Kidney (tissue), 13 donors: ENCODE measurements at regions not wholly inside any gene's neighbourhood (a gene's known extent, or its start where the extent isn't known, plus 50 kb on each side); places are given as distances from the start of the nearest gene placed in this dataset.

Experiments used
- DNase-seq, 5 donors: peaks; one replicate each; pipeline ENCODE4 v3.0.0-alpha.2; 2013 to 2020
- FAIRE-seq: peaks from 2 replicates; lab custom pipeline; 2012; peaks lifted over from hg19 to GRCh38; lab: Jason Lieb, UNC
- H3K27ac ChIP-seq, 2 donors: one replicate each; pipeline ENCODE4 v1.7.0; 2013; ENCODE audit warnings: low read depth in 2 of 2, low read length in 2 of 2, inconsistent platforms in 1 of 2
- H3K27me3 ChIP-seq: one replicate; pipeline ENCODE4 v1.7.1; 2013; ENCODE audit warnings: low read length, inconsistent platforms; ENCODE audit not compliant: control insufficient read depth, insufficient read depth
- H3K36me3 ChIP-seq, 3 donors: one replicate each; pipeline versions ENCODE4 v1.7.0 to v1.7.1; 2013; ENCODE audit warnings: low read length in 3 of 3, control low read depth in 1 of 3, inconsistent platforms in 1 of 3; ENCODE audit not compliant: insufficient read depth in 3 of 3, control insufficient read depth in 2 of 3
- H3K4me1 ChIP-seq, 3 donors: one replicate each; pipeline versions ENCODE4 v1.7.0 to v1.7.1; 2013; ENCODE audit warnings: low read length in 3 of 3, inconsistent platforms in 1 of 3, low read depth in 1 of 3; ENCODE audit not compliant: control insufficient read depth in 2 of 3, insufficient read depth in 2 of 3
- H3K4me3 ChIP-seq, 3 donors: one replicate each; pipeline versions ENCODE4 v1.7.0 to v1.8.1; 2013; ENCODE audit warnings: low read length in 3 of 3, control low read depth in 1 of 3, inconsistent platforms in 1 of 3
- H3K9ac ChIP-seq, 3 donors: one replicate each; pipeline versions ENCODE4 v1.7.0 to v1.7.1; 2013; ENCODE audit warnings: low read length in 3 of 3, control low read depth in 1 of 3, inconsistent platforms in 1 of 3
- H3K9me3 ChIP-seq, 3 donors: one replicate each; pipeline versions ENCODE4 v1.7.0 to v1.7.1; 2013; ENCODE audit warnings: low read length in 3 of 3, control low read depth in 1 of 3, inconsistent platforms in 1 of 3; ENCODE audit not compliant: control insufficient read depth in 2 of 3, insufficient read depth in 1 of 3
- CTCF ChIP-seq: IDR thresholded peaks from 3 replicates; pipeline ENCODE4 v1.5.1; 2012; ENCODE audit warnings: mild to moderate bottlenecking, moderate library complexity, borderline replicate concordance; ENCODE audit not compliant: insufficient read depth; ENCODE audit errors: extremely low read depth
- intact Hi-C: fragments of 100-400 bp; cut with DNase I; formaldehyde crosslinking; loops from one replicate; pipeline ENCODE4 v1.11.1; 2022
- donor health status: control.
- donor health status: control.
- donor health status: control.
- donor health status: control.
- donor health status: control.
- donor health status: DM: yes; HTN: yes; CAD: no.
- donor health status: Normal renal cell carcinoma (clear cell type).

GRCh38 chr7:56570968-56571367 lies 454.8 kb upstream of the NUPR2 start:
- FAIRE-seq = peak; percentile 63
- Histone ChIP-seq H3K27ac (no peak overlapping the region), H3K36me3 (no peaks in the 10 kb centered on the region), H3K9ac (no peak overlapping the region), H3K4me3 (no peak overlapping the region), H3K27me3 (no peaks in the 10 kb centered on the region), H3K9me3 (peaks cover 0 to 3% (median 0%) of the 10 kb centered on the region in 3 donors), H3K4me1 (no peaks in the 10 kb centered on the region)
- DNase-seq = no peak
- TF ChIP-seq CTCF = no peak
- intact Hi-C loops = no loop called here

- no peak for FAIRE-seq
Measured at GRCh38 chr7:56538541-56539429, 422.6 kb upstream of the NUPR2 start.

GRCh38 chr7:56537952-56538351 lies 421.7 kb upstream of the NUPR2 start:
- TF ChIP-seq CTCF = no peak
- Histone ChIP-seq H3K9ac (no peak overlapping the region), H3K9me3 (peaks cover 0 to 2% (median 0%) of the 10 kb centered on the region in 3 donors), H3K4me3 (no peak overlapping the region), H3K27me3 (no peaks in the 10 kb centered on the region), H3K36me3 (no peaks in the 10 kb centered on the region), H3K4me1 (no peaks in the 10 kb centered on the region), H3K27ac (no peak overlapping the region)
- FAIRE-seq (no peak), DNase-seq (no peak)
- intact Hi-C loops = no loop called here

More at GRCh38 chr7:56538541-56539429, 422.6 kb upstream of the NUPR2 start:
- no peaks in the 10 kb centered on the region for H3K4me1 ChIP-seq
- no peaks in the 10 kb centered on the region for H3K27me3 ChIP-seq
- DNase-seq = no peak
- H3K27ac ChIP-seq = no peak overlapping the region
- TF ChIP-seq CTCF = no peak
- no peak overlapping the region for H3K9ac ChIP-seq
- H3K9me3 ChIP-seq = peaks cover 0 to 2% (median 0%) of the 10 kb centered on the region in 3 donors
- no peak overlapping the region for H3K4me3 ChIP-seq
- no peaks in the 10 kb centered on the region for H3K36me3 ChIP-seq
- intact Hi-C loops = no loop called here
